Hematopoietic multipotent progenitor cell treated with erythropoietin and hydrocortisone succinate and interleukin-3 and kit ligand, for 4 days (in vitro differentiated cells): ENCODE measurements at regions not wholly inside any gene's neighbourhood (a gene's known extent, or its start where the extent isn't known, plus 50 kb on each side); places are given as distances from the start of the nearest gene placed in this dataset.

Experiments
- DNase-seq: peaks from one replicate; pipeline ENCODE4 v3.0.0-alpha.2; 2015

DNA sequence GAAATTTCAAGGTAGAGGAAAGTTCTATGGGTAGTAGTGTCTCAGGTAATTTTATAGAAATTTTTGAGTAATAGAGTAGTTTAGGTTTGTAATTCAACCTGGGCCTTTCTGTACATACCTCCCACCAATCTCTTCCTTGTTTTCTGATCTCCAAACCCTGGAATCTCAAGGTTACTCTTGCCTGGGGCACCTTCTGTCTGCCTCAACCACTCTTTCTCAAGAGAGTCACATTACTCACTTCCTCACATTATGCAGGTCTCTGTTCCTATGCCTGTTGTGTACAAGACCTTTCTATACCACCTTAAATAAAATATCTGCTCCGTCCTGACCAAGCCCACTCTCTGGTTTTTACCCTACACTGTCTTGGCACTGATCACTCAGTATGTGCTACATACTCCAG lies 412.6 kb upstream of the CTNND2 start:
- DNase-seq, result no peak

DNA sequence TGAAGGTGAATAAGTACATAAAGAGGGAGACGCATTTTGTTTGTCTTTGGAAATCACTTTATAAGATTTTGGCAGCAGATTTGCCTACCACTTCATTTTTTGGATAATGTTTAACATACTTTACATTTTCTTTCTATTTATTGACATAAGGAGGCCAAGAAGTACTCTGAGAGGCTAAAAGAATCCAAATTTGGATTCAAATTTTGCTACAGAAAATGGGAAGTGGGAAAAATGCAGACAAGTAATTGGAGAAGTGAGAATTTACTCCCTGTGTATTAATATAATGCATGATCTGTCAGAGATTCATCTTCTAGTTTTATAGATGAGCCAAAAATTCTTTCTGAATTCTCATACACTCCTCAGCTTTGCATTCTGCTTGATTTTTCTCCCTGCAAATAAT lies 411.2 kb upstream of the CTNND2 start:
- DNase-seq, result no peak

DNA sequence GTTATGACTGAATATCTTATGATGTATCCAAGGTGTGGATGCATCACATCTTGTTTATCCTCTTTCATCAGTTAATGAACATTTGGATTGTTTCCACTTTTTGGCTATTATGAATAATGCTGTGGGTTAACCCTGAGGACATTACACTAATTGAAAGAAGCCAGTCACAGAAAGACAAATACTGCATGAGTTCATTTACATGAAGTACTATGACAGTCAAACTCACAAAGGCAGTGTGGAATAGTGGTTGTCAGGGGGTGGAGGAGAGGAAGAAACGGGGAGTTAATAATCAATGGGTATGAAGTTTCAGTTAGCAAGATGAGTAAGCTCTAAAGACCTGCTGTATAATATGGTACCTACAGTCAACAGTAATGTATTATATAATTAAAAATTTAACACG lies 409.4 kb upstream of the CTNND2 start:
- no peak for DNase-seq

DNA sequence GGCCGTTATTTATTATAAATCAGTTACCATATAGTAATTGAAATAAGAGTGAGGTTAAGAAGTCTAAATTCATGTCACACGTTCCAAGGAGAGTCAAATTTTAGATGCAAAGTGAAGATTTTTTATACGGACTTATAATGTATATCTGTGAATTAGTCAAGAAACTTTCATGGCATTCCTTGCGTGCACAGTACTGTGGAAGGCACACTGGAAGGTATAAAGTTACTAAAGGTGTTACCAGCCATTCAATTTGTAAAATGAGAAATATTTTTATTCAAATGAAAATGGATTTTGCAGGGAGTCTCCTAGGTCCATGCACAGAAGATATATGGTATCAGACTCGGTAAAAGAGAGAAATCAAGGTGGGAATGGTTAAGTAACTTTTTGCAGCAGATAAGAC lies 408.1 kb upstream of the CTNND2 start:
- no peak for DNase-seq

DNA sequence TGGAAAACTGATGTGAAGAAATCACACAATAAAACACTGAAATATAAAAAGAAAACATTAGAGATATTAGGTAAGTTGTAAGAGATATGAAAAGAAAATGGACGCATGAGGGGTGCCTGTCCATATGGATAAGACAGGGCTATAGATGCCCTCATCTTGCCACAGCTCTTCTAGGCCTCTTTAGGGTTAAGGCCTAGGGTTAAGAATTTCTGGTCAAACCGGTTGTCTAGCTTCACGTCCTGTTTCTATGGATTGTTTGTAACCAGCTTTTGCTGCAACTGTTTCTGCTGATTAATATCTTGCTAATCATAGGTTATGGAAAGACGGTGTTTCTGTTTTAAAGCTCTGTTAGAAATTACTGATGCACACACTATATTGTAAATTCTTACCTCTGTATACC lies 389.9 kb upstream of the CTNND2 start:
- DNase-seq, result no peak

DNA sequence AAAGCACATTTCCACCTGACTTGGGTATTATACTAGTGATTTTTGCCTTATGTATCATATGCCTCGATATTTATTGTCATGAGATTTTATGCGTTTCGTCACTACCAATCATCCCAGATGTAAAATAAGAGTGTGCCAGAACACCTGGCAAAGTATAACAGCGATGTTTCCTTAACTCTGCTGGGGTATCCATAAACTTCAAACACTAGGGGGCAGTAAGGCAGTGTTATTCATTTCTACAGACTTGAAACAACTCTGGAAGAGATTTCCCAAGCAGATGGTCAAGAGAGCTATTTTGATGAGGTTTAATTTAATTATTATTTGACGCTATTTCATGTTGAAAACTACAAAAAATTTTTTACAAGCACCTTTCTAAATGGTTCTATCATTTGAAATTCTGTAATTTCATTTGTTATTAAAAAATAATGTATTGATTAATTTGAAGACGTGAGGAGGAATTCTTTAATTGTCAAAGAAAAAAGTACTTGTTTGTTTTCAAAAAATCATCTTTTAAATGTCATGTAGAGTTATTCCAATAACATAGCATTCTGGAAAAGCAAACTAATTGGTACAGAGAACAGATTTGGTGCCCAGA lies 388.5 kb upstream of the CTNND2 start:
- peak; percentile 53 for DNase-seq

DNA sequence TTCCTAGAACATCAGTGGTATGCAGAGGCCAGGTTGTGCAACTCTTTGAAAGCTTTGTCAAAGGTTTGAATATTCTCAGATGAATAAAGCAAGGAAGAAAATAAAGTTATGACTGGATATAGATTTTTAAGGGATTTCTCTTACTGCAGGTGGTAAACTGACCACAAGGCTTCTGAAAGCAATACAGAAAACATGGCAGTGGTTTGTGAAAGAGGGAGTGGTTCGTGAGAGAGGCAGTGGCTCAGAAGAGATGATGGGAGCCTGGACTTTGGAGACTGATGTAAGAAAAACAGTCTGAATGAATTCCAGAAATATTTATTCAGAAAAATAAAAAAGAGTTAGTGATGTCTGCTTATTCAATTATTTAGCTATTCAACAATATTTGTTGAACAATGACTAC lies 380.4 kb upstream of the CTNND2 start:
- no peak for DNase-seq

DNA sequence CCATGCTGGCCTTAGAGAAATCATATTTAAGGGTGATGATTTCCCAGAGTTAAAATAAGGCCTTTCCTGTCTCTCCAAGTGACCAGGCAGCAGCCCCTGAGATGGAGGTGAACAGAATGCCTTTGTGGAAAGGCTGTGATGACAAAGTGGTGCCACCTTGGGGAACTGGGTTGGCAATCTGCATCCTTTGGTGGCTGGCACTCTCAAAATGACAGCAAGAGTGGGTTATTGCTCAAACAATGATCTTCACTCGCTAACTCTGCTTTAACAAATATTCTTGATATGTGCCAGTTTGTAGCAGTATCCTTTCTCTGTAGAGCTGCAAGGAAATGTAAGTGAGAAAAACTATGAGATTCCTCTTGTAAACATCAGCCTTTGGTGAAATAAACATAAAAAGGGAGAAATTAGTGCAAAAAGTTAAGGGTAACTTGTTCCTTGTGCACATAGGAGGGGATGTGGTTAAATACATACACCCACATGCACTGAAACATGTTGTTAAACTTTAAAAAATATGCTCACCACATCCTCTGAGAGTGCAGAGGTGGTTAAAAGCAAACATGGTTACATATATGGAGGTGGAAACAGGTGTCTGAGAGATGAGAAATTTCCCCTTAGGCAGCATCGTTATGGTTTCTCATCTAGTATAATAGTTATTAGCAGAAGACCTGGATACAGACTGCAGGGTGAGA lies 373.4 kb upstream of the CTNND2 start:
- DNase-seq, result no peak

DNA sequence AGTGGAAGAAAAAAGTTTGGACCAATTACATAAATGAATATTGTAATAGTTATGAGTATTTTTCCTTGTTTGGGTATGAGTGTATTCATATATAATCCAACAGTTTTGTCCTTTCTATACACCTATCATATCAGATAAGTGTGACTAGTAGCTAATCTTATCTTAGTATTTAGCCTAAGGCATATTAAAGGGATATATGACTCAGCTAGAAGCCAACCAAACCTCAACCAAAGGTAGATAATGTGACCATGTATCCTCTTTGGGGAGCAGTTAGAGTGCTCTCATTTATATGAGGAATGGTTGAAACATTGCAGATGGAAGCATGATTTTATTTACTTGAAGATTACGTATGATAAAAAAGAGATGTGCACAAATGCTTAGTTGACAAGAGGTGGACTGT lies 370.0 kb upstream of the CTNND2 start:
- DNase-seq, result no peak

DNA sequence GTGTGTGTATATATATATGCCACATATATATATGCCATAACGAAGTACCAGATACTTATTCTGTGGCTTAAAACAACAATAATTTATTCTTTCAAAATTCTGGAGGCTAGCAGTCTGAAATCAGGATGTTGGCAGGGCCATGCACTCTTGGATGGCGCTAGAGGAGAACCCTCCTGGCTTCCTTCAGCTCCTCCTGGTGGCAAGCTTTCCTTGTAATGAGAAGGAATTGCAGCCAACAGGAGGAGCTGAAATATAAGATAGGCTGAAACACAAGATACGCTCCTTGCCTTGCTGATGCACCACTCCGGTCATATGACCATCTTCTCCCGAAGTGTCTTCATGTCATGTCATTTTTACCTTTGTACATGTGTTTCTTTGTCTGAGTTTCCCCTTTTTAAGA lies 368.1 kb upstream of the CTNND2 start:
- no peak for DNase-seq

DNA sequence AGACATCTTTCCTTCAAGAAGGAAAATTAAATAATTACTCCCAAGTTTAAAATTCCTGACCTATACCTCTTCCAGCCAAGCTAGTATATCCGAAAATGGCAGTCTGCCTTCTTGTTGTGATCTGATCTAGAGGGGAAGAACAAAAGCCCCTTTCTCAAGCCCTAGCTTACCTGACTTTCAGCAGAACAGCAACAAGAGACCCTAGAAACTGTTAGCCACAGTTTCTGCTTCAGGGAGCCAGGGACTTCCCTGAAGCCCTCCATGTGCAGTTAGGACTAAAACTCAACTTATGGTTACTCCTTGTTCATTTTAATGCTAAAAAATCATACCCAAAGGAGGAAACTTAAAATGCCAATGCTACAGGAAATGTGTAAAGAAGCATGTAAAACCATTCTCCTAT lies 366.7 kb upstream of the CTNND2 start:
- no peak for DNase-seq

DNA sequence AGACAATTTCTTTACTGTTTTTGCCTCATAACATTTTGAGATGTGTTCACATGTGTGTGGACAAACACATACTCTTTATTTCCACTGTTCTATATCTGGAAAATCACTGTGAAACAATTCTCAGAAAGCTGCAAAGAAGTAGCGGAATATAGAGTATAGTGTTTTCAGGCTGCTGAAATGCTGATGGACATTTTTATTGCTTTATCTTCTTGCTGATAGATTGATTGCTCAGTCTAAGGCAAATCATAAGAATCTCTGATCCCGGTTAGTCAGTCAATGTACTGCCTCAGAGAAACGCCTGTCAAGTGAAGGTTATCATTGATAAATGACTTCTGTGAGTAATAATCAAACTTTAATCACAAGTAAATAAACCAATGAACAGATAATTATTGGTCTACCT lies 364.9 kb upstream of the CTNND2 start:
- DNase-seq, result no peak

DNA sequence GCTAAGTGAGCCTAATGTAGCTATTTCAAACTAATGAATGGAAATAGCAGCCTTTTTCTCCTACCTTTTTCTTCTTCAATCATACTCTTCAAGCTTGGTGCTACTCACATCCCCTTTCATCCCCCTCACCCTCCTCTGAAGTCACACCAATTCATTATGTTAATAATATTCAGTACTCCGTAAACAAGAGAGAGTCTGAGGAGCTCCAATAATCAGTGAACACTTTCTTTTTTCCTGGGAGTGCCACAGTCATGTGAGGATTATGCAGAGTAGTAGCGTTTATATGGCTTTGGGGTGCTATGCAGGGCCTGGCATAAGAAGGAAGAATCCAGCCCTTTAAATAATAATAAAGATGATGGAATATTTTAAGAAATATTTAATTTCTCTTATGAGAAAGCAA lies 354.3 kb upstream of the CTNND2 start:
- no peak for DNase-seq

DNA sequence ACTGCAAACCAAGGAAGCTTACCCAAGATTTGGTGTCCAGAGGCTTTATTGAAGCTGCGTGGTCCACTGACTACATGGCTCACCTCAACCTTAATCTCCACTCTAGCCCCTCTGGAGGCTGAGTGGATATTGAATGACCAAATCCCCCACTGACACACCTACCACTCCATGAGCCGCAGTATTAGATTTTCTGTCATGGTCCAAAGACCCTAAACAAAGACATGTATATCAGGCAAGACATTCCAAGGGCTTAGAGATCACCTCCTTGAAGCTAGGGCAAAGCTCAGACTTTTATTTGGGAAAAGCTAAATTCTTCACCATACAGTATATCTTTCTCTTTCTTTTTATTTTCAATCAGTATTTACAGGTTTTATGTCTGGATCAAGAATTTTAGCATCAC lies 346.2 kb upstream of the CTNND2 start:
- no peak for DNase-seq

DNA sequence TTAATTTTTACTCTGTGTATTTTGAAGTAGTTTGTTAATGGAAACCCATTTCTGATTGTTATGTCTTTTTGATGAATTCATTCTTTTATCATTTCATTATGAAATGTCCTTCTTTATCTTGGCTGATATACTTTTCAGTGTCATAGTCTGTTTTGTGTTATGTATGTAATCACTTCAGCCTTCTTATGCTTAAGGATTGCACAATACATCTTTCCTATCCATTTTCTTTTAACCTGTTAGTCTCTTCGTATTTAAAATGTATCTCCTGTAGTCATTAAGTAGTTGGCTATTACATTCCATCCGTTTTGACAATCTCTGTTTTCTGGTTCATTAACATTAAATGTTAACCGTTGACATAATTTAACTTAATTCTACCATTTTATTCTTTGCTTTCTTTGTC lies 344.6 kb upstream of the CTNND2 start:
- DNase-seq, result no peak

DNA sequence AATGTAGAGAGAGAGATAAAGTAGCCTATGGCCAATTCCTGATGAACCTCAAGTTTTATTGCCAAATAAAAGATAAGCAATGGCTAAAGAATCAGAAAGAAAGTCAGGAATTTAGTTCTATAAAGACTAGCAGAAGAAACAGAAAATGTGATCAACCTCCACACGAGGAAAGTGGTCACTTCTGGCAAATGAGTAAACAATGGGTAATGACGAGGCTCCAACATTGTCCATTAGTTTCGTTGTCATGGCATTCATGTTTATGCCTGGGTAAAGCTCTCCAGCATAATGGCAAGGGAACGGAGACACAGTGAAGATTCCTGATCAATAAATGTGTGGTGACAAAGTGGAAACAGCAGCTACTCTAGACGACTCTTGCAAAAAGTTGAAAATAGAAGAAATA lies 341.8 kb upstream of the CTNND2 start:
- no peak for DNase-seq

DNA sequence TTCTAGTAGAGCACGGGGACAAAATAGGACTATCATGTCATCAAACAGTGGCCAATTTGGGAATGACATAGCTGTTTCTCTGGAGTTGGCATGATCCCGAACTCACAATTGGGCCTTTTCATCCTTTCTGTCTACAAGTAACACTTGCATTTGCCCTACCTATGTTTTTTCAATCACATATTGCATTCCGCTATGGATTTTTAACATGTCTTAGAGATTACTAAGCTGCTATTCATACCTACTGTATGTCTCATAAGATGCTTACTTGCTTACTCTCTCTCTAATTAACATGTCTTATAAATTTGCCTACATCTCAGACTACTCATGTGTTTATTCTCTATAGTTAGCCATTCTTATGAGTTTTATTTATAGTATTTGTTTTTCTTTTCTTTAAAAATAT lies 341.2 kb upstream of the CTNND2 start:
- no peak for DNase-seq

DNA sequence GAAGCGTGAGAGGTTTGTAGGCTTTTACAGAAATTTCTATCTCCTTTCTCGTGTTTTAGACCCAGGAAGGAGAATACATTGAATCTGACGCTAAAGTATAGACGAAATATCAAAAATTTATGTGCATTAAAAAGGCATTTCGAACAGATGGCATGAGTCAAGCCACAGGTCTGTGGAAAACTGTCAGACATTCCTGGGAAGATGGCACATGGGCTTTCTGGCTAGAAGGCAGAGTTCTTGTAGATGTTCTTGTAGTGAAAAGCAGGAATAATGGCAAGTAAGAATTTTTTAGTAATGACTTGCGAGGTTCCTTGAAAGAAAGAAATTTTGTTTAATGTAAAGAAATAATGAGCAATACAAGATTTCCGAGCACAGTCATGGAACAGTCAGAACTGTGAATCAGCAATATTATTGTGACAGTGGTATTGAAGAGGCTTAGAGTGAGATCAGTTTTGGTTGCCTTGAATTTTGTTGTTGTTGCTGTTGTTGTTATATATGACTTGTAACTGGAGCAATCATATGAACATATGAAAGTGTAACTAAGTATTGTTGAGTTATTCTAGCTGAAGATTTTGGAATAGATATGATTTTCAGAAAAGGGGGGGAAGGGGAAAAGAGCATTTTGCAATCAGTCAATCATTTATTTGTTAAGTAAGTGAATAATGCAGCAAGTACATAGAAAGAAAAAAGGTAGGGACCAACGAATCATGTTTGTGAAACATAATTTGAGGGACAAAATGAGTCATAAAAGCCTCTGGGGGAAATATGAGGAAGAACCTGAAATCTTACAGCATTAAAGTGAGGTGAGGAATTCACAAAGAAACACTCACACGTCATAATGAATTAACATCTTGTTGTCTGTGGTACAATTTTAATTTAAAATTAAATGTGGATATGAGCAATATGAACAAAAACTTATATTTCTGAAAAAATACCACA lies 339.0 kb upstream of the CTNND2 start:
- DNase-seq, result no peak

DNA sequence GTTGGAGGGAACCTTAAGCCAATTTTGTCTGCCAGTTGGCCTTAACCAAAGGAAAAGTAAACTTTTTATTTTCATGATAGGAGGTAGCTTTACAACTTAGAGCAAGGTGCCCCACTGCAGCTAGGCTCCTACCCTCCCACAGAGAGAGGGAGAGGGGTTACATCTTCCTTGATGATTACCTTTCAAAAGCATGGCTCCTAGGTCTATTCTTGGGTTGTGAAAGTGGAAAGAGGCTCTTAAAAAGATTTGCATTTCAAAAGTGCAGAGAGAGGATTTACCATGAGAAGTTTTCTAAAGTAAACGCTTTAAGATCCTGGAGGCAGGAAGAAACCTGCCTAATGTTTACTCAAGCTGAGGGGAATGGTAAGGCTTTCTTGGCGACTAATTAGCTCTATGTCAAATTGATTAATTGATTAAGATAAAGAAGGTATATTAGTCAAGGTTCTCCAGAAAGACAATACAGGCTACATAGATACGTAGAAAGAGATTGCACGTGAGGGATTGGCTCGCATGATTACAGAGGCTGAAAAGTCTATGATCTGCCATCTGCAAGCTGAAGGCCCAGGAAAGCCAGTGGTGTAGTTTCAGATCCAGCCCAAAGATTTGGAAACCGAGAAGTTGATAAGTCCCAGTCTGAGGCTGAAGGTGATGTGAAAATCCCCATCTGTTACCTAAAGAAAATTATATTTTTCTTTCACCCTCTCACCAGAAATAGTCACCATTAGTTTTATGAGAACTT lies 333.8 kb upstream of the CTNND2 start:
- no peak for DNase-seq

DNA sequence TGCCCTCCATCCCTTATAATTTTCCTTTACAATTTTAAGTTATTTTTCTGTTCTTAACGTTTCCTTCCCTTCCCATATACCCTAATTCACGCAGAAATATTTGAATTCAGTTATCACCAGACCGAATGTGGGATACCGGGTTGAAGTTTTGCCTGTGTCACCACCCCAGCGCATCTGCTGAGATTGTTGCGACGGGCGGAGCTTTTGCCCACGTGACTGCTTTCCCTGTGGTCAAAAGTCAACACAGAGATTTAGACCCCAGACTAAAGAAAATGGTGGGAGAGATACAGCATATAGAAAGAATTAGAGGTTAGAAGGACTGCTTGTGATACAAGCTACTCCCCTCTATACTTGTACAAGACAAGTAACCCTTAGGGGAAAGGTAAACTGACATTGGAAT lies 326.4 kb upstream of the CTNND2 start:
- DNase-seq, result no peak

DNA sequence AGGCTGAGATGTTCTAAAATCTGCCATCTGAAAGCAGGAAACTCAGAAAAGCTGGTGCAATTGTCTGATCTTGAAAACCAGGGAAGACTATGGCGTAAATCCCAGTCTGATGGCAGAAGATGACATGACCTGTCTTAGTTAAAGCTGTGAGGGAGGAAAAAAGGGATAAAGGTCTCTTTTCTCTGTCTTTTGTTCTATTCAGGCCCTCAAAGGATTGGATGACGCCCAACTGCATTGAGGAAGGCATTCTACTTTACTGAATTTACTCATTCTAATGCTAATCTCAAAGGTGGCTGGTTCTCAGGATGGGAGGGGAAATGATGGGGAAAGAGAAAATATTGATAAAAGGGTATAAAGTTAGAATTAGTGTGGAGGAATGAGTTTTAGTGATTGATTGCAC lies 312.8 kb upstream of the CTNND2 start:
- DNase-seq, result no peak

DNA sequence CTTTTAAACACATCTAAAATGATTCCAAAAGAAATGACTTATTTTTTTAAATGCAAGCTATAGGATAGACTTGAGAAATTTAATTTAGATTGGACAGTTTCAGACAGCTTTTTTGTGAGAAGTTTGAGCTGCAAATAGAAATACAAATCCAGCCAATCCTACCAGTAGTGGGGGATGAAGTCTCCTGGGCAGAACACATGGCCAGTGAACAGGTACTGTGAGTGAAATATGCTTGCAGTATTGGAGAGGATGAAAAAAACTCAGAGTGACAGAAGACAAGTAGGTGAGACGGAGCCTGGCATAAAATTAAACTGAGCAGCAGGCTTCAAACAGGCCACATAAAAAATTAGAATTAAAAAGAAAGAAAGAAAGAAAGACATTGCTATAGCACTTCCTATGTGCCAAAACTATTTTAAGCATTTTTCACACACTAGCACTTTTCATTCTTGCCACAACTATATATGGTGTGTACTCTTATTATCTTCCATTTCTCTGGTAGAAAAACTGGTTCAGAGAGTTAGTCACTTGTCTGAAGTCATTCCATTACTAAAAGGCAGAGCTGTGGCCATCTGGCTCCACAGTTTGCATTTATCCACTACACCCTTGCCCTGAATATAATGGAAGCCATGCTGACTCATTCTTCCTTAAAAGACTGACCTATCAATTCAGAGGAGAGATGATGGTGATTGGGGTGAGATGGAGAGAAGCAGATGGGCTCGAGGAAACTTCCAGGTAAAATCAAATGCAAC lies 310.2 kb upstream of the CTNND2 start:
- no peak for DNase-seq
